Lower lobe of right lung (tissue), 2 donors: ENCODE measurements at regions not wholly inside any gene's neighbourhood (a gene's known extent, or its start where the extent isn't known, plus 50 kb on each side); places are given as distances from the start of the nearest gene placed in this dataset.

Source experiments
- ATAC-seq, 2 donors: fragments of 200-7000 bp; cut with Tn5 transposase; one replicate each; pipeline ENCODE4 v1.9.1; 2020 to 2022; ENCODE audit warnings: mild to moderate bottlenecking in 2 of 2, moderate library complexity in 2 of 2
- DNase-seq: peaks from one replicate; pipeline ENCODE4 v3.0.0-alpha.2; 2020
- H3K27ac ChIP-seq: fragments of 200-600 bp; one replicate; pipeline ENCODE4 v1.8.0; 2022
- H3K27me3 ChIP-seq: fragments of 200-600 bp; one replicate; pipeline ENCODE4 v1.8.0; 2022; ENCODE audit warnings: low read depth
- H3K36me3 ChIP-seq: fragments of 200-600 bp; one replicate; pipeline ENCODE4 v1.8.0; 2022; ENCODE audit warnings: mild to moderate bottlenecking
- H3K4me1 ChIP-seq: fragments of 200-600 bp; one replicate; pipeline ENCODE4 v1.8.0; 2022
- H3K4me3 ChIP-seq: fragments of 200-600 bp; one replicate; pipeline ENCODE4 v1.8.0; 2022; ENCODE audit warnings: mild to moderate bottlenecking
- H3K9me3 ChIP-seq: fragments of 200-600 bp; one replicate; pipeline ENCODE4 v1.8.0; 2022
- intact Hi-C: fragments of 100-400 bp; cut with DNase I; formaldehyde crosslinking; loops from one replicate; pipeline ENCODE4 v1.11.0; 2022
- TF ChIP-seq, protein P1 (sequence below): fragments of 200-600 bp; IDR thresholded peaks from one replicate; pipeline ENCODE4 v1.8.0; 2022; ENCODE audit warnings: antibody characterized with exemption, mild to moderate bottlenecking
- donor health status: DM: no; HTN: yes; CAD: no; lungs with severe emphysema.

DNA sequence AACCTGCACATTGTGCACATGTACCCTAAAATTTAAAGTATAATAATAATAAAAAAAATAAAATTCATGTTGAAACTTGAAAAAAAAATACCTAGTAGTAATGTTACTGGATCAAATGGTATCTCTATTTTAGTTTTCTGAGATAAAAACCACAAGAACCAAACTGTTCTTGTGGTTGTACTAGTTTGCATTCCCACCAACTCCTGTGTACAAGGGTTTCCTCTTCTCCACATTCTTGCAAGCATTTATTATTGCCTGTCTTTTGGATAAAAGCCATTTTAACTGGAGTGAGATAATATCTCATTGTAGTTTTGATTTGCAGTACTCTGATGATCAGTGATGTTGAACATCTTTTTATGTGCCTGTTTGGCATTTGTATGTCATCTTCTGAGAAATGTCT lies 177.7 kb downstream of the KIF20B start:
- ATAC-seq (no peak), DNase-seq (no peak)
- Histone ChIP-seq H3K27ac (no peak overlapping the region), H3K36me3 (no peaks in the 10 kb centered on the region), H3K27me3 (no peaks in the 10 kb centered on the region), H3K9me3 (no peaks in the 10 kb centered on the region), H3K4me1 (no peaks in the 10 kb centered on the region), H3K4me3 (no peak overlapping the region)
- intact Hi-C loops = no loop called here
- TF ChIP-seq, protein P1, sequence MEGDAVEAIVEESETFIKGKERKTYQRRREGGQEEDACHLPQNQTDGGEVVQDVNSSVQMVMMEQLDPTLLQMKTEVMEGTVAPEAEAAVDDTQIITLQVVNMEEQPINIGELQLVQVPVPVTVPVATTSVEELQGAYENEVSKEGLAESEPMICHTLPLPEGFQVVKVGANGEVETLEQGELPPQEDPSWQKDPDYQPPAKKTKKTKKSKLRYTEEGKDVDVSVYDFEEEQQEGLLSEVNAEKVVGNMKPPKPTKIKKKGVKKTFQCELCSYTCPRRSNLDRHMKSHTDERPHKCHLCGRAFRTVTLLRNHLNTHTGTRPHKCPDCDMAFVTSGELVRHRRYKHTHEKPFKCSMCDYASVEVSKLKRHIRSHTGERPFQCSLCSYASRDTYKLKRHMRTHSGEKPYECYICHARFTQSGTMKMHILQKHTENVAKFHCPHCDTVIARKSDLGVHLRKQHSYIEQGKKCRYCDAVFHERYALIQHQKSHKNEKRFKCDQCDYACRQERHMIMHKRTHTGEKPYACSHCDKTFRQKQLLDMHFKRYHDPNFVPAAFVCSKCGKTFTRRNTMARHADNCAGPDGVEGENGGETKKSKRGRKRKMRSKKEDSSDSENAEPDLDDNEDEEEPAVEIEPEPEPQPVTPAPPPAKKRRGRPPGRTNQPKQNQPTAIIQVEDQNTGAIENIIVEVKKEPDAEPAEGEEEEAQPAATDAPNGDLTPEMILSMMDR = no peak

DNA sequence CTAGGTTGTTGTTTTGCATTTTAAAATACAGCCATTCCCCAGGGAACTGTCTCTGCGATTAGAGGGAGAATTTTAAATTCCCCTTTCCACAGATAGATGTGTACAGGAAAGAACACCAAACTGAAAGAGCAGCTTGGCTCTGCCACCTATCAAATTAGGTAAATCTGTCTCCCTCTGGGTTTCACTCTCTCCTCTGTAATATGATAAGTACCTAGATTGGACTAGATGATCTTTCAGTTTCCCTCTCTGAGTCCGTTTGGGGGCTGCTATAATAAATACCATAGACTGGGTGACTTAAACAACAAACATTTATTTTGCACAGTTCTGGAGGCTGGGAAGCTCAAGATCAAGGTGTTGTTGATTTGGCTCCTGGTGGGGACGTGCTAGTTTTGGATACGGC lies 186.0 kb downstream of the KIF20B start:
- Histone ChIP-seq H3K4me3 (no peak overlapping the region), H3K27ac (no peak overlapping the region), H3K9me3 (no peaks in the 10 kb centered on the region), H3K4me1 (no peaks in the 10 kb centered on the region), H3K27me3 (no peaks in the 10 kb centered on the region), H3K36me3 (no peaks in the 10 kb centered on the region)
- intact Hi-C loops = no loop called here
- ATAC-seq (no peak), DNase-seq (no peak)
- TF ChIP-seq, protein P1 = no peak

DNA sequence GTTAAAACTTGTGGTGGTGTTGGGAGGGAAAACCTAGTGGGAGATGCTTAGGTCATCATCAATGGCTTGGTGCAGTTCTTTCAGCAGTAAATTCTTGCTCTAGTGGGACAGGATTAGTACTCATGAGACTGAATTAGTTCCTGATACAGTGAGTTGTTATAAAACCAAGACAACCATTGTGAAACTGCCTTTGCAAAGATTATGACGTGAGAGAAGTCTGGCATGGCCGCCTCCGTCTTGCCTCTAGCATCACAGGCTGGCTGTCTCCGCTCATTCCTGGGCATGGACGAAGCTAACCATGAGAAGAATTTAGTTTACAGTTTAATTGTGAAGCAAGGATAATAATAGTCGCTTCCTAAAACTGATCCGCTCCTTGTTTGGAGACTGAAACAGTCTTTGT lies 186.4 kb downstream of the KIF20B start:
- H3K4me1 ChIP-seq = no peaks in the 10 kb centered on the region
- intact Hi-C loops = no loop called here
- DNase-seq (no peak), ATAC-seq (no peak)
- no peaks in the 10 kb centered on the region for H3K36me3 ChIP-seq
- H3K27ac ChIP-seq = peak overlapping the region; percentile 8
- no peak overlapping the region for H3K4me3 ChIP-seq
- H3K9me3 ChIP-seq = no peaks in the 10 kb centered on the region
- no peaks in the 10 kb centered on the region for H3K27me3 ChIP-seq
- TF ChIP-seq, protein P1 = no peak

DNA sequence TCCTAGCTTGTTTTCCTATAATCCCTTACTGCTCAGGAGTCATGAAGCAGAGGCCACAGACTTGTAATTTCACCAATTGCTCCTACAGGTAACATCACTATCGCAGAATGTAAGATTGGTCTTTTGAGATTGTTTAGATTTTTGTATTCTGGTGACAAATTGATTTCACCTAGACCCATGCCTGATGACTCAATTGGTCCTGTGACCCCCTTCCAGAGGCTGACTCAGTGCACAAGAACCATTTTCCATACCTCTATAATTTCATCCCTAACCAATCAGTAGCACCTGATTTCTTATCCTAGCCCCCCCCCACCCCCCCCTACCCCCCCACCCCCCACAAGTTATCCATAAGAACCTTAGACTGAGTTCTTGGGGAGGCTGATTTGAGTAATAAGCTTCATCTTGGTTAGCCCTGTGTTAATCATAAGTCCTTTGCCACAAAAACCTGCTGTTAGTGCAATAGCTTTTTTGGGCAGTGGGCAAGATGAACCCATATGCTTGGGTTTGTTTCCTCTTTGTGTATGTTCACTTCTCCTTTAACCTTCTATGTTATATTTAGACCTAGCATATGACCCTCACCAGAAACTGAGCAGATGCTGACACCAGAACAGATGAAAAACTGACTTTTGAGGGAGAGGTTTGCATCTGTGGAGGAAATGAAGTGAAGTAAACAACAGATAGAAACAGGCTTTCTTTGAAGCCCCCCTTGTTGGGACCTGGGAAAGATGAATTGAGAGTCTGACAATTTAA lies 187.1 kb downstream of the KIF20B start:
- Histone ChIP-seq H3K9me3 (no peaks in the 10 kb centered on the region), H3K4me3 (no peak overlapping the region), H3K27me3 (no peaks in the 10 kb centered on the region), H3K4me1 (no peaks in the 10 kb centered on the region), H3K36me3 (no peaks in the 10 kb centered on the region), H3K27ac (peak overlapping the region; percentile 8)
- TF ChIP-seq, protein P1 = no peak
- ATAC-seq (peak in 1 of 2 donors; percentile 43), DNase-seq (no peak)
- intact Hi-C loops = no loop called here

DNA sequence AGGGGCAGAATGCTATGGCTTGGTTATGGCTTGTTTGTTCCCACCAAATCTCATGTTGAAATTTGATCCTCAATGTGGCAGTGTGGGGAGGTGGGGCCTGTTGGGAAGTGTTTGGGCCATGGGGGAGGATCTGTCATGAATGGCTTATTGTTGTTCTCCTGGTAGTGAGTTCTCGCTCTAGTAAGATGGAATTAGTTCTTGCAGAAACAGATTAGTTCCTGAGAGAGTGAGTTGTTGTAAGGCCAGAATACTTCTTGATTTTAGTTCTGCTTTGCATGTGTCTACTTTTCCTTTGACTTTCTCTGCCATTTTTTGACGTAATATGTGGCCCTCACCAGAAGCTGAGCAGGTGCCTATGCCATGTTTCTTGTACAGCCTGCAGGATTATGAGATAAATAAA lies 188.2 kb downstream of the KIF20B start:
- no peak overlapping the region for H3K27ac ChIP-seq
- intact Hi-C loops = no loop called here
- ATAC-seq (no peak), DNase-seq (no peak)
- H3K27me3 ChIP-seq = no peaks in the 10 kb centered on the region
- TF ChIP-seq, protein P1 = no peak
- no peak overlapping the region for H3K4me3 ChIP-seq
- no peaks in the 10 kb centered on the region for H3K9me3 ChIP-seq
- no peaks in the 10 kb centered on the region for H3K4me1 ChIP-seq
- no peaks in the 10 kb centered on the region for H3K36me3 ChIP-seq
